ENCODE measurements at regions not wholly inside any gene's neighbourhood (a gene's known extent, or its start where the extent isn't known, plus 50 kb on each side); places are given as distances from the start of the nearest gene placed in this dataset.

GRCh38 chr3:178283561-178283960 is 252.7 kb upstream of the KCNMB2 start:
- Histone ChIP-seq H3K27ac (ENCODE audit: low read length in 2 of 2) (no peak overlapping the region), H3K36me3 (replicated peaks in 1 of 2; ENCODE audit: control extremely low read depth in 1 of 2, control insufficient read depth in 1 of 2, extremely low read depth in 1 of 2, insufficient read depth in 2 of 2, low read length in 1 of 2) (no peaks in the 10 kb centered on the region), H3K4me2 (replicated peaks; ENCODE audit: low read depth, low read length, poor library complexity, severe bottlenecking) (no peak overlapping the region), H4K20me1 (ENCODE audit: control insufficient read depth, insufficient read depth, low read length, poor library complexity, severe bottlenecking) (no peaks in the 10 kb centered on the region), H2AFZ (ENCODE audit: insufficient read depth, low read depth, low read length, poor library complexity, severe bottlenecking) (no peak overlapping the region), H3K4me1 (ENCODE audit: control insufficient read depth in 2 of 2, insufficient read depth in 2 of 2, low read length in 2 of 2) (no peaks in the 10 kb centered on the region), H3K4me3 (ENCODE audit: control extremely low read depth in 1 of 5, extremely low read depth in 1 of 5, insufficient read depth in 1 of 5, low read depth in 2 of 5, low read length in 4 of 5) (no peak overlapping the region), H3K79me2 (ENCODE audit: control insufficient read depth, insufficient read depth, low read length) (no peaks in the 10 kb centered on the region), H3K9ac (ENCODE audit: low read length) (no peak overlapping the region), H3K27me3 (replicated peaks in 1 of 4; ENCODE audit: control extremely low read depth in 1 of 4, control insufficient read depth in 3 of 4, insufficient read depth in 4 of 4, low read length in 3 of 4) (no peaks in the 10 kb centered on the region), H3K9me3 (ENCODE audit: control extremely low read depth in 1 of 3, control insufficient read depth in 2 of 3, insufficient read depth in 1 of 3, low read length in 2 of 3) (peaks cover 2 to 11% (median 5%) of the 10 kb centered on the region in 3 donors)
- Mint-ChIP-seq H3K27ac (no peak overlapping the region), H3K27me3 (no peaks in the 10 kb centered on the region), H3K4me3 (no peak overlapping the region), H3K9me3 (ENCODE audit: insufficient read depth) (peaks cover 12% of the 10 kb centered on the region), H3K4me1 (no peaks in the 10 kb centered on the region)
- intact Hi-C loops (cut with micrococcal nuclease), result no loop called here
- no peak for ATAC-seq (ENCODE audit: low read depth)
- WGBS (ENCODE audit: insufficient coverage), result no CpG with 5 or more reads among the region's 1 CpG
- ChIA-PET CTCF (no interaction called here), POLR2A (no interaction called here)
- no peak for DNase-seq
- TF ChIP-seq CTCF (IDR thresholded peaks at IDR 0.05), result no peak

- no peaks in the 10 kb centered on the region for H3K27me3 Mint-ChIP-seq
- POLR2A ChIA-PET, result no interaction called here
- Histone ChIP-seq H3K4me2 (replicated peaks; ENCODE audit: low read depth, low read length, poor library complexity, severe bottlenecking) (no peak overlapping the region), H3K27ac (ENCODE audit: low read length in 2 of 2) (no peak overlapping the region), H3K4me3 (ENCODE audit: control extremely low read depth in 1 of 5, extremely low read depth in 1 of 5, insufficient read depth in 1 of 5, low read depth in 2 of 5, low read length in 4 of 5) (no peak overlapping the region), H3K36me3 (replicated peaks in 1 of 2; ENCODE audit: control extremely low read depth in 1 of 2, control insufficient read depth in 1 of 2, extremely low read depth in 1 of 2, insufficient read depth in 2 of 2, low read length in 1 of 2) (no peaks in the 10 kb centered on the region), H3K27me3 (replicated peaks in 1 of 4; ENCODE audit: control extremely low read depth in 1 of 4, control insufficient read depth in 3 of 4, insufficient read depth in 4 of 4, low read length in 3 of 4) (no peaks in the 10 kb centered on the region), H3K79me2 (ENCODE audit: control insufficient read depth, insufficient read depth, low read length) (no peaks in the 10 kb centered on the region), H3K4me1 (ENCODE audit: control insufficient read depth in 2 of 2, insufficient read depth in 2 of 2, low read length in 2 of 2) (no peaks in the 10 kb centered on the region), H3K9me3 (ENCODE audit: control extremely low read depth in 1 of 3, control insufficient read depth in 2 of 3, insufficient read depth in 1 of 3, low read length in 2 of 3) (peaks cover under 1 to 6% (median 3%) of the 10 kb centered on the region in 3 donors), H3K9ac (ENCODE audit: low read length) (no peak overlapping the region), H2AFZ (ENCODE audit: insufficient read depth, low read depth, low read length, poor library complexity, severe bottlenecking) (no peak overlapping the region), H4K20me1 (ENCODE audit: control insufficient read depth, insufficient read depth, low read length, poor library complexity, severe bottlenecking) (no peaks in the 10 kb centered on the region)
- CTCF ChIA-PET, result no interaction called here
- H3K27ac Mint-ChIP-seq, result no peak overlapping the region
- peaks cover 10% of the 10 kb centered on the region for H3K9me3 Mint-ChIP-seq (ENCODE audit: insufficient read depth)
- TF ChIP-seq CTCF (IDR thresholded peaks at IDR 0.05) (no peak), EZH2 (IDR thresholded peaks at IDR 0.05; ENCODE audit: borderline replicate concordance, insufficient read depth, low read depth, low read length, poor library complexity, severe bottlenecking) (no peak)
- intact Hi-C loops (cut with micrococcal nuclease), result no loop called here
- DNase-seq (no peak), ATAC-seq (ENCODE audit: low read depth) (no peak)
- H3K4me1 Mint-ChIP-seq, result no peaks in the 10 kb centered on the region
- WGBS (ENCODE audit: insufficient coverage), result no CpG with 5 or more reads among the region's 1 CpG
- H3K4me3 Mint-ChIP-seq, result no peak overlapping the region
Measured at GRCh38 chr3:178284181-178284580, 252.1 kb upstream of the KCNMB2 start.
